Suprapubic skin (tissue), 4 donors: ENCODE measurements at regions not wholly inside any gene's neighbourhood (a gene's known extent, or its start where the extent isn't known, plus 50 kb on each side); places are given as distances from the start of the nearest gene placed in this dataset.

Experiments
- DNase-seq, 2 donors: peaks; one replicate each; pipeline ENCODE4 v3.0.0-alpha.2; 2019; ENCODE audit warnings: low spot score in 2 of 2
- H3K27ac ChIP-seq: fragments of 200-600 bp; sonication (generic); one replicate; pipeline ENCODE4 v1.5.1; 2019
- H3K27me3 ChIP-seq: fragments of 200-600 bp; sonication (generic); one replicate; pipeline ENCODE4 v1.5.1; 2019
- H3K36me3 ChIP-seq: fragments of 200-600 bp; sonication (generic); one replicate; pipeline ENCODE4 v1.5.1; 2019
- H3K4me1 ChIP-seq: fragments of 200-600 bp; sonication (generic); one replicate; pipeline ENCODE4 v1.5.1; 2019
- H3K4me3 ChIP-seq: fragments of 200-600 bp; sonication (generic); one replicate; pipeline ENCODE4 v1.5.1; 2019; ENCODE audit warnings: mild to moderate bottlenecking
- H3K9me3 ChIP-seq: fragments of 200-600 bp; sonication (generic); one replicate; pipeline ENCODE4 v1.5.1; 2019
- EP300 ChIP-seq: sonication (generic); formaldehyde crosslinking; IDR thresholded peaks from one replicate; pipeline ENCODE4 v1.6.1; 2017; ENCODE audit warnings: antibody characterized with exemption
- POLR2A ChIP-seq, 2 donors: fragments of 450-650 bp; IDR thresholded peaks; one replicate each; pipeline ENCODE4 v1.6.1; 2017; ENCODE audit warnings: antibody characterized with exemption in 2 of 2, mild to moderate bottlenecking in 2 of 2, moderate library complexity in 2 of 2
- POLR2AphosphoS5 ChIP-seq, 3 donors: sonication (generic); formaldehyde crosslinking; IDR thresholded peaks; one replicate each; pipeline ENCODE4 v1.6.1; 2017; ENCODE audit warnings: antibody characterized with exemption in 3 of 3
- WGBS: methylation state at CpG from one replicate; pipeline ENCODE4 v1.1.5; 2018; 5-methylcytosine and 5-hydroxymethylcytosine counted together
- TF ChIP-seq, protein P1 (sequence below), 2 donors: fragments of 200-600 bp in 1 of 2; fragments of 450-650 bp in 1 of 2; sonication (generic) in 1 of 2; IDR thresholded peaks; one replicate each; pipeline ENCODE4 v1.5.1; 2016 to 2019; ENCODE audit warnings: antibody characterized with exemption in 2 of 2, mild to moderate bottlenecking in 1 of 2, moderate library complexity in 1 of 2

DNA sequence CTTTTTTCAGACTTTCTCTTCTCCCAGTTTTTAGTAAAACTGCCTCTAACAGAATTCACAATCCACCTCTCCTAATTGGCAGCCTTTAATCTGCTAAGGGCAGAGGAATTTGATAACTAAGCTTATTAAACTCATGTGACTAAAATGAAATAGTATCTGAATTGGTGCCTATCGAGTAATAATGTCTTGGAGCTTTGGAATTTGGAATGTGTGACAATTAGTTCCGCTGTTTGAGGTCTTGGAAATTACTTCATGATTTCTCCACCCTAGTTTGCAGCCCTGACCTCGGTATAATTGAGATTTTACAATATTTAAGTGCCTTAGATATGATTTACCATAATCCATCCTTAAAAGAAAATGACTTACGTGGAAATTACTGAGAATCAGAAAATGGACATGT, 190.4 kb upstream of the NEBL start:
- no peaks in the 10 kb centered on the region for H3K9me3 ChIP-seq
- TF ChIP-seq POLR2A (IDR thresholded peaks at IDR 0.05): no peak
- no peak for TF ChIP-seq EP300
- TF ChIP-seq POLR2AphosphoS5 (IDR thresholded peaks at IDR 0.05): no peak
- TF ChIP-seq, protein P1, sequence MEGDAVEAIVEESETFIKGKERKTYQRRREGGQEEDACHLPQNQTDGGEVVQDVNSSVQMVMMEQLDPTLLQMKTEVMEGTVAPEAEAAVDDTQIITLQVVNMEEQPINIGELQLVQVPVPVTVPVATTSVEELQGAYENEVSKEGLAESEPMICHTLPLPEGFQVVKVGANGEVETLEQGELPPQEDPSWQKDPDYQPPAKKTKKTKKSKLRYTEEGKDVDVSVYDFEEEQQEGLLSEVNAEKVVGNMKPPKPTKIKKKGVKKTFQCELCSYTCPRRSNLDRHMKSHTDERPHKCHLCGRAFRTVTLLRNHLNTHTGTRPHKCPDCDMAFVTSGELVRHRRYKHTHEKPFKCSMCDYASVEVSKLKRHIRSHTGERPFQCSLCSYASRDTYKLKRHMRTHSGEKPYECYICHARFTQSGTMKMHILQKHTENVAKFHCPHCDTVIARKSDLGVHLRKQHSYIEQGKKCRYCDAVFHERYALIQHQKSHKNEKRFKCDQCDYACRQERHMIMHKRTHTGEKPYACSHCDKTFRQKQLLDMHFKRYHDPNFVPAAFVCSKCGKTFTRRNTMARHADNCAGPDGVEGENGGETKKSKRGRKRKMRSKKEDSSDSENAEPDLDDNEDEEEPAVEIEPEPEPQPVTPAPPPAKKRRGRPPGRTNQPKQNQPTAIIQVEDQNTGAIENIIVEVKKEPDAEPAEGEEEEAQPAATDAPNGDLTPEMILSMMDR (IDR thresholded peaks at IDR 0.05): no peak
- H3K36me3 ChIP-seq: no peaks in the 10 kb centered on the region
- no peak overlapping the region for H3K27ac ChIP-seq
- H3K4me1 ChIP-seq: peaks cover 5% of the 10 kb centered on the region
- DNase-seq: no peak
- WGBS: 68% methylated on average over 4 of the region's 4 CpGs
- no peak overlapping the region for H3K4me3 ChIP-seq
- no peaks in the 10 kb centered on the region for H3K27me3 ChIP-seq

DNA sequence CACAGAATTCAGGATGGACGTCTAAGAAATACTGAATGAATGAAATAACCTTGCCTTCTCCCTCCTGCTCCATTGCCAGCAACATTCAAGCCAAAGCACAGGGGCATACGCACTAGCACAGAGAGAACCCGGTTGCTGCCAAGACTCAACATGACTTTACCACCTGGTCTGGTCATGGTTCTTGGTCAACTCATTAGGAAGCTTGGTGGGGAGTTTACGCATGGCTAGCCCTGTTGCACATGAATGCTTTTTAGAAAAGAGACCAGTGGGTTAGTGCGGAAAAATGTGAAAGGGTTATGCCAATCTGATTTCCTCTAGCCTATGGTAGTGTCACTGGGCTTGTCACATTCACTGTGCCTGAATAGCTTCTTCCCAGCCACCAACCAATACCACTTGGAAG, 187.6 kb upstream of the NEBL start:
- H3K4me1 ChIP-seq: peaks cover 5% of the 10 kb centered on the region
- no peaks in the 10 kb centered on the region for H3K9me3 ChIP-seq
- H3K27ac ChIP-seq: no peak overlapping the region
- H3K27me3 ChIP-seq: no peaks in the 10 kb centered on the region
- no peaks in the 10 kb centered on the region for H3K36me3 ChIP-seq
- DNase-seq: no peak
- TF ChIP-seq POLR2AphosphoS5 (IDR thresholded peaks at IDR 0.05): no peak
- TF ChIP-seq POLR2A (IDR thresholded peaks at IDR 0.05): no peak
- TF ChIP-seq, protein P1 (IDR thresholded peaks at IDR 0.05): no peak
- TF ChIP-seq EP300: no peak
- 83% methylated on average over 5 of the region's 5 CpGs for WGBS
- H3K4me3 ChIP-seq: no peak overlapping the region

DNA sequence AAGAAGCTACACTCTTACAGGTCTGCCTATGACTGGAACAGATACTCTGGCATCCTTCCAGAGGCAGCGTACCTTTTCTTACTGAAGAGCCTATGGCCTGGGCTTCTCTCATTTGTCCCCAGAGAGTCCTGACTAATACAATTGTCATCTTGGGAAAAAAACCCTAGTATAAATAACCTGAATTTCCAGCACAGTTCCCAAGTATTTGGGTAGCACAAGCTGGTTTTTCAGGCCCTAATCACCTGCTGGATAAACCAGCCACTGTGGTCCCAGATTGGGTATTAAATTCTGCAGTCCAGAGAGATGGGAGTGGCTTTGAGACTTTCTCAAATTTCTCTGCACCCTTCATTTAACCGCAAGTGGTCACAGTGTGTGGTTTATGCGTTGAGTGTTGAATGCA, 186.8 kb upstream of the NEBL start:
- Histone ChIP-seq H3K27me3 (no peaks in the 10 kb centered on the region), H3K36me3 (no peaks in the 10 kb centered on the region), H3K4me1 (peaks cover 10% of the 10 kb centered on the region), H3K27ac (no peak overlapping the region), H3K4me3 (no peak overlapping the region), H3K9me3 (no peaks in the 10 kb centered on the region)
- DNase-seq: no peak
- 76% methylated on average over 3 of the region's 3 CpGs for WGBS
- TF ChIP-seq POLR2AphosphoS5 (IDR thresholded peaks at IDR 0.05) (no peak), POLR2A (IDR thresholded peaks at IDR 0.05) (no peak), EP300 (no peak)
- TF ChIP-seq, protein P1 (IDR thresholded peaks at IDR 0.05): no peak

DNA sequence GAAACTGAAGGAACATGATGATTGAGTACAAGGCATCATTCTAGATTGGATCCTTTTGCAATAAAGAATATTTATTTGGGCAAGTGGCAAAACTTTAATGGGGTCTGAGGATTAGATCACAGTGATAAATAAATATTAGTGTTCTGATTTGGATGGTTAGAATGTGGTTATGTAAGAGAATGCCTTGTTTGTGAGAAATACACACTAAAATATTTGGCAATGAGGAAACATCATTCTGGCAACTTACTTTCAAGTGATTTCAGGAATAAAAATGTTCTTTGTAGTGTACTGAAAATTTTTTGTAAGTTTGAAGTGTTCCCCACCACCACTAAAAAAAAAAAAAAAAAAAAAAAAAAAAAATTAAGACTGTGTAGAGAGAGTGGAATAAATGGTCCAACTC, 185.1 kb upstream of the NEBL start:
- DNase-seq: no peak

DNA sequence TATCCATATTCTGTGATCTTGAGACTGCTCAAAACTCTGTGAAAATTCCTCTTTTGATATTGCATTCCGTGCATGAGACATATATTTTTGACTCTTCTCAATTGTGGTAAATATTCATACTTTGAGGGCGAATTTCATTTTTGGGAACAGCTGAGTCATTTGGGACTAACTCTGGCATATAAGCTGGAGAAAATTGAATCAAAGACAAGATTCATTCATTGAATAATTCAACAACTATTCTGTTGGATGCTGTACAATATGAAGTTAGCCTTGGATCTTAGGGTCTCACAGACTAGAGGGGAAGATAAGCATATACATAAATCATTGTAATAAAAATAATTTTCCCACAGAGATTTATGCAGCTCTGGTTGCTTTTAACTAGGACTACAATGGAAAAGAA, 183.2 kb upstream of the NEBL start:
- no peak for DNase-seq
- no peak for TF ChIP-seq POLR2AphosphoS5 (IDR thresholded peaks at IDR 0.05)
- no peak for TF ChIP-seq EP300
- TF ChIP-seq, protein P1 (IDR thresholded peaks at IDR 0.05): no peak
- TF ChIP-seq POLR2A (IDR thresholded peaks at IDR 0.05): no peak
- Histone ChIP-seq H3K4me3 (no peak overlapping the region), H3K9me3 (no peaks in the 10 kb centered on the region), H3K27me3 (no peaks in the 10 kb centered on the region), H3K4me1 (peaks cover 13% of the 10 kb centered on the region), H3K36me3 (no peaks in the 10 kb centered on the region), H3K27ac (no peak overlapping the region)
- 56% methylated on average over 2 of the region's 2 CpGs for WGBS

More for the DNA sequence above, 185.1 kb upstream of the NEBL start:
- Histone ChIP-seq H3K4me3 (no peak overlapping the region), H3K36me3 (no peaks in the 10 kb centered on the region), H3K27me3 (no peaks in the 10 kb centered on the region), H3K9me3 (no peaks in the 10 kb centered on the region), H3K4me1 (peaks cover 13% of the 10 kb centered on the region), H3K27ac (no peak overlapping the region)
- no peak for TF ChIP-seq EP300

DNA sequence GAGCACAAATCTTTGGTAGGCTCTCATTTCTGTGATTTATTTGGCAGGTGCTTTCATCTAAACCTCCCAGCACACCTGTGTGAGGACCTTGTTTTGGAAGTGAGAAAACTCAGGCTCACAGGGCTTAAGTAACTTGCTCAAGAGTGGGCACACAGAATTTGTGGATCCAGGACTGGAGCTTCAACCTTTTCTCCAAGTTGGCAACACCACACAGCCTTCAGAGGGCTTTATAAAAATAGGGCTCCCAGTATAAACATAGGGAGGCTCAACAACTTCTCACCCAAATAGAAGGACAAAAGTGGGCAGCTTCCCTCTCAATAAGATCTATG, 182.2 kb upstream of the NEBL start:
- no peaks in the 10 kb centered on the region for H3K36me3 ChIP-seq
- H3K4me3 ChIP-seq: no peak overlapping the region
- no peak for DNase-seq
- H3K9me3 ChIP-seq: no peaks in the 10 kb centered on the region
- no peak overlapping the region for H3K27ac ChIP-seq
- TF ChIP-seq POLR2AphosphoS5 (IDR thresholded peaks at IDR 0.05) (no peak), POLR2A (IDR thresholded peaks at IDR 0.05) (no peak), EP300 (no peak)
- TF ChIP-seq, protein P1 (IDR thresholded peaks at IDR 0.05): no peak
- peaks cover 13% of the 10 kb centered on the region for H3K4me1 ChIP-seq
- no peaks in the 10 kb centered on the region for H3K27me3 ChIP-seq
